OCI-LY1 (cell line): ENCODE measurements at regions not wholly inside any gene's neighbourhood (a gene's known extent, or its start where the extent isn't known, plus 50 kb on each side); places are given as distances from the start of the nearest gene placed in this dataset.
"Not testable (repeated sequence)": the region's sequence is repeated elsewhere in the genome, so short reads cannot be mapped to it uniquely, and the experiment has no call there.

ENCODE experiments used
- CTCF ChIP-seq: fragments of 200-600 bp; sonication (generic), shearing (Covaris generic); IDR thresholded peaks from 2 replicates; pipeline ENCODE4 v1.5.1; 2017; ENCODE audit warnings: mild to moderate bottlenecking, antibody characterized with exemption, low read length, moderate library complexity, mixed read lengths
- EZH2 ChIP-seq: fragments of 200-600 bp; sonication (generic), shearing (Covaris generic); IDR thresholded peaks from 2 replicates; pipeline ENCODE4 v1.8.0; 2017; ENCODE audit warnings: borderline replicate concordance, mixed run types, mild to moderate bottlenecking, antibody characterized with exemption, low read length, moderate library complexity, mixed read lengths

GRCh38 chr5:99470636-99471035 is 541.8 kb upstream of the CHD1 start:
- TF ChIP-seq EZH2, CTCF: not testable (repeated sequence)
